GM19463 (cell line): ENCODE measurements at regions not wholly inside any gene's neighbourhood (a gene's known extent, or its start where the extent isn't known, plus 50 kb on each side); places are given as distances from the start of the nearest gene placed in this dataset.

Experiments
- ATAC-seq: cut with Tn5 transposase; IDR thresholded peaks from one replicate; pipeline ENCODE4 v1.9.1; 2021; ENCODE audit warnings: mild to moderate bottlenecking, moderate library complexity; ENCODE audit not compliant: unreplicated experiment

- ATAC-seq = no peak
These were observed 281.7 kb upstream of the ROPN1 start for GRCh38 chr3:124273651-124274050.

DNA sequence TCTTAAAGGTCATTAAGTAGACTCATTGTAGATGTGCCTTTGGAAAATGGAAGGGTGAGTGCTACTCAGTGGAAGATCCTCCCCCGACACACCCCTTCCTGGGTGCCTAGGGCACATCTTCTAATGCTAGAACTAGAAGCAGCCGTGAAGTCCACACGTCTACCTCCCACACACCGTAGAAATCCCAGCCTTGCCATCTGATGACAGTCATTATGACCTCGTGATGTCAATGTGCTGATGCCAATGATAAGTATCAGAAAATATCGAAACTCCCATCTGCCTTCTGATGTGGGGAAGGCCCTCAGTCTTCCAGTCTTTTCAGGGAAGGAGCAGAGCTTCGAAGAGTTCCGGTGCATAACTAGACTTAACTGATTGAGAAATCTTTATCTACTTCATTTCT, 282.1 kb upstream of the ROPN1 start:
- no peak for ATAC-seq

DNA sequence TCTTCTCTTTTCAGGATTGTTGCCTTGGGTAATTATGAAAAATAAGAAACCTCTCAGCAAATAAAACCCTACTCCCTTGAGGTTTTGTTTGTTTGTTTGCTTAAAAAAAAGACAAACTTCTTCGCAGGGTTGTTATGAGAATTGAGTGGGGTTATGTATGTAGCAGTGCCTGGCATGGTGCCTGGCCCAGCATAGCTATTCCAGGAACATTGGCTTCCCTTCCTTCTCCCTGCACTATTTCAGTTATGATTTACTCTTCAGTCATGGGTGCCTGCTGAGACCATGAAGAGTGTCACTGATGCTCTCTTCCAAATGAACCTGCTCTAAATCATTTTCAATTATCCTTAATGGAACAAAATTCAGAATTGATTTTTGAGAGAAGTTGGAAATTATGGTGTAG, 283.5 kb upstream of the ROPN1 start:
- no peak for ATAC-seq

- ATAC-seq = no peak
These were observed 284.2 kb upstream of the ROPN1 start for GRCh38 chr3:124276133-124276532.

GRCh38 chr3:124276539-124277143, 284.7 kb upstream of the ROPN1 start:
- ATAC-seq = no peak

GRCh38 chr3:124277144-124277890, 285.4 kb upstream of the ROPN1 start:
- no peak for ATAC-seq

DNA sequence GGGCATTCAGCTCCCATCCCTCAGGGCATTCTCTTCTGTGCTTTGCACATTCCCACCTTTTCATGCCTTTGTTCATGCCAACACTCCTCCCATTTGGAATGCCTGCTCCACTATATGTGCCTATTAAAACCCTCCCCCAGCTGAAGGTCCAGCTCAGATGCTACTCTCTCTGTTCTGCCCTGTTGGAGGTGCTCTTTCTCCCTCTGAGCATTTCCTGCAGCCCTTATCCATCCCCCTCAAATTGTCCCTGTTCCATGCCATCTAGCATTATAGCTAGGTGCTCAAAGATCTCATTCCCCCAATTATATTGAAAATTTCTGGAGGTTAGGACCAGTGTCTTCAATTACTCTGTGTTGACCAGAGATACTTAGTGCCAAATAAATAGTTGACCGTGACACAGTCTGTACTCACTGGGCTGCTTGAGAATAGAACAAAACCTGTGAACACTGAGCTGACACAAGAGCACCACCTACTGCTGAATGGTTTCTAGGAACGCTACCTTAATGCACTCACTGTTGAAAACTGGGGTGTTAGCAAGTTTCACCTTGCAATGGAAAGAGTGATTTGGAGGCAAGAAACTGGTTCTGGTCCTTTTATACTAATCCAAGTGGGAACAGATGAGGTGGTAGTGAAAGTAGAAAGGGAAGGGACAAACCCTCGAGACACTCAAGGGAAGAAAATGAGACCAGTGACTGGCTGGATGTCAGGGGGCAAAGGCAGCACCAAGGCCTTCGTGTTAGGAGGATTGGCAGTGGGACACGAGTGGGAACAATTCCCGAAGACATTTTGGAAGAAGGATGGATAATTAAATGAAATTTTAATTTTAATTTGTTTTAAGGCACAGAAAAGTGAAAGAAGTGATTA, 289.8 kb upstream of the ROPN1 start:
- ATAC-seq = no peak

GRCh38 chr3:124282751-124283651, 291.1 kb upstream of the ROPN1 start:
- no peak for ATAC-seq

- no peak for ATAC-seq
These were observed 291.7 kb upstream of the ROPN1 start for GRCh38 chr3:124283652-124284023.

DNA sequence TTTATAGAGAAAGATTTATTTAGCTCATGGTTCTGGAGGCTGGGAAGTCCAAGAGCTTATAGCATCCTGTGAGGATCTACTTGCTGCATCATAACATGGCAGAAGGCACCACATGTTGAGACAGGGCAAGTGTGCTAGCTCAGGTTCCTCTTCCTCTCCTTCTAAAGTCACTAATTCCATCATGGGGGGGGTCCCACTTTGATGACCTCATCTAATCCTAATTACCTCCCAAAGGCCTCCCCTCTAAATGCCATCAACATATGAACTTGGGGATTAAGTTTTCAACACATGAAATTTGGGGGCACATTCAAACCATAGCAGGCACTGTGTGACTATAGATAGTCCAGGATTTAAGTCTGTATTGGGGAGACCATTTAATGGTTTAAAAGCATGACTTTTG, 297.1 kb upstream of the ROPN1 start:
- no peak for ATAC-seq

DNA sequence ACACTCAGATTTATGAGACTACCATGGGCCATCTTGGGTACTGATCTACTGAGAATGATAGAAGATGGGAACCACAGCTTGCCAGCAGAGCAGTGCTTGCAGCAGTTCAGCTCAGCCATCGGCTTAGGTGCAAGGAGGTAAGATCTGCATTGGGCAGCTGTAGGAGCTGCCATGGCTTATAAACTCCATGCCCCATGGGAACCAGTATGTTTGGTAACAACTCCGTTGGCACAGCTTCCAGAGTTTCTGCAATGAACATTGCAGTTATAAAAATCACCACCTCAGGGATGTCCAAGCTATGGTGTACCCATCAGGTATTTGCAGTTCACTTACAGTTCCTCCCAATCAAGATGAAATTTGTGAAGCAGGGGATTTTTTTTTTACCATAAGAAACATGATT, 299.1 kb upstream of the ROPN1 start:
- no peak for ATAC-seq

DNA sequence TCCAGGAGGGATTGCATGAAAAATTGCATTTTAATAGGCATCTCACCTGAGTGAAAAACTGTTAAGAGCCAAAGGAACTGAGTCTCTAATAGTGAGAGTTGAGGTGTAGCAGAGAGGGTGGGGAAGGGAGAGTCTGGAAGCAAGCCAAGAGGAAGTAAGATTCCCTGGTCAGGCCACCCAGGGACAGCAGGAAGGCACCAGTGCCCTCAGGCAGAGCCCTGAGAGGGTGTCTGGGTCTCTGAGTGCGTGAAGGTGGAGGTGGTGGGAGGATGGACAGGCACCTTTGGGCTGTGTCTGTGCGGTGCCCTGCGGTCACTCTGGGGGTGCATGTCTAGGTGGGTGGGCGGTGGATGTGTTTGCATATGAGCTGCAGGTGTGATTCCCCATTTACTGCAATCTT, 300.4 kb upstream of the ROPN1 start:
- no peak for ATAC-seq

DNA sequence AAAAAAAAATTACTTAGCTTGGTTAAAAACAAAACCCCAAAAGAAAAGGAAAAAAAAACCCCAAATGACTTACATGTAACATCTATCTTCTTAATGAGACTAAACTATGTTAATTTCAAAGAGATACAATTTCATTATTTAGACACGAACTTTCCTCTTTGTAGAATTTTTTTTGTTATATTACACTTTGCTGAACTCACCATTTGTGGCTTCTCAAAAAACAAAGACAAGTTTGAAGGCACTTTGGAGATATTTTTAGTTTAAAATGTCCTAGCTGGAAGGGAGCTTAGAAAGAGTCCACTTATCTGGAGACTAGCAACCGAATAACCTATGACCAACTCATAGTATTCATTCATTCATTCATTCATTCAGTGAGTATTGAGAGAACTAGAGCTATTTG, 301.7 kb upstream of the ROPN1 start:
- ATAC-seq = no peak

GRCh38 chr3:124295362-124295761, 303.4 kb upstream of the ROPN1 start:
- ATAC-seq = no peak

DNA sequence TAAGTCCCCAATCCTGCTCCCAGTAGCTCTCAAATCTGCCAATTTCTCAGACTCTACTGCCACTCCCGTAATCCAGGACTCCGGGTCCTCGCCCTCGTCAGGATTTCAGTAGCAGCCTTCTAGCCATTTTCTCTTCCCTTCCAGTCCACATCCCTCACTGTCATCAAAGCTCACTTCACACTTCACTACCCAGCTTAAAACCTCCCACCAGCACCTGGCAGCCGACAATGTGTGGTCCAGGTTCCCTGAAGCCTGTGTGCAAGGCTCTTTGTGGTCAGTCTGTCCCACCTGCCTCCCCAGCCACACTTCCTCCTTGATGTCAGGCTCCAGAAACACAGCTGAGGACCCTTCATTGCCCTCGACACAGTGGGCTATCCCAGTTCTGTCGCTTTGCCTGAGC, 304.5 kb upstream of the ROPN1 start:
- ATAC-seq = no peak

GRCh38 chr3:124297062-124297980, 305.4 kb upstream of the ROPN1 start:
- ATAC-seq = no peak

GRCh38 chr3:124298301-124298700, 306.4 kb upstream of the ROPN1 start:
- no peak for ATAC-seq

- peak; percentile 70 for ATAC-seq
These were observed 307.0 kb upstream of the ROPN1 start for GRCh38 chr3:124298951-124299350.

- ATAC-seq = no peak
These were observed 307.9 kb upstream of the ROPN1 start for GRCh38 chr3:124299831-124300230.

- ATAC-seq = no peak
These were observed 308.5 kb upstream of the ROPN1 start for GRCh38 chr3:124300416-124300815.
